ENCODE measurements at regions not wholly inside any gene's neighbourhood (a gene's known extent, or its start where the extent isn't known, plus 50 kb on each side); places are given as distances from the start of the nearest gene placed in this dataset.

DNA sequence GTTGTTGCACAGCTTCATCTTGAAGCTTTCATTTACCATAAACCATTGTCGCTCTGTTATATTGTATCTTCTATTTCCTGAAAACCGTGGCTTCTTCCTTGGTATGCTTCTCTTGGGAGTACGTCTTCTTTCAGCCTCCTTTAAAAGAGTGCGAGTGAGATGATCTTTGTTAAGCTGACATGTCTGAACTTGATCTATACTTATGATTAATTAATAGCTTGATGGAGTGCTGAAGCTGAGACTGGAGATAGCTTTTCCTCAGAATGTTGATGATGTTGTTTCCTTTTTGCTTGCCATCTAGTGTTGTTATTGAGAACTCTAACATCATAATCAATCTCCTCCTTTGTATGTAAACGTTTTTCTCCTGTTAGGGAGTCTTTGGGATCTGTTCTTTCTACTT lies 529.3 kb upstream of the SPRY2 start:
- TF ChIP-seq, protein P1, sequence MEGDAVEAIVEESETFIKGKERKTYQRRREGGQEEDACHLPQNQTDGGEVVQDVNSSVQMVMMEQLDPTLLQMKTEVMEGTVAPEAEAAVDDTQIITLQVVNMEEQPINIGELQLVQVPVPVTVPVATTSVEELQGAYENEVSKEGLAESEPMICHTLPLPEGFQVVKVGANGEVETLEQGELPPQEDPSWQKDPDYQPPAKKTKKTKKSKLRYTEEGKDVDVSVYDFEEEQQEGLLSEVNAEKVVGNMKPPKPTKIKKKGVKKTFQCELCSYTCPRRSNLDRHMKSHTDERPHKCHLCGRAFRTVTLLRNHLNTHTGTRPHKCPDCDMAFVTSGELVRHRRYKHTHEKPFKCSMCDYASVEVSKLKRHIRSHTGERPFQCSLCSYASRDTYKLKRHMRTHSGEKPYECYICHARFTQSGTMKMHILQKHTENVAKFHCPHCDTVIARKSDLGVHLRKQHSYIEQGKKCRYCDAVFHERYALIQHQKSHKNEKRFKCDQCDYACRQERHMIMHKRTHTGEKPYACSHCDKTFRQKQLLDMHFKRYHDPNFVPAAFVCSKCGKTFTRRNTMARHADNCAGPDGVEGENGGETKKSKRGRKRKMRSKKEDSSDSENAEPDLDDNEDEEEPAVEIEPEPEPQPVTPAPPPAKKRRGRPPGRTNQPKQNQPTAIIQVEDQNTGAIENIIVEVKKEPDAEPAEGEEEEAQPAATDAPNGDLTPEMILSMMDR (IDR thresholded peaks at IDR 0.05) = no peak
- no peak for TF ChIP-seq EZH2 (IDR thresholded peaks at IDR 0.05; ENCODE audit: borderline replicate concordance, insufficient read depth, low read depth, low read length, poor library complexity, severe bottlenecking)
